GM18870 (cell line): ENCODE measurements at regions not wholly inside any gene's neighbourhood (a gene's known extent, or its start where the extent isn't known, plus 50 kb on each side); places are given as distances from the start of the nearest gene placed in this dataset.

Source experiments
- ATAC-seq: cut with Tn5 transposase; IDR thresholded peaks from one replicate; pipeline ENCODE4 v1.9.1; 2021; ENCODE audit warnings: moderate library complexity; ENCODE audit not compliant: unreplicated experiment

GRCh38 chr12:87280893-87281292 lies 748.3 kb downstream of the C12orf50 start:
- ATAC-seq: peak; percentile 65

GRCh38 chr12:87280356-87280755 lies 748.8 kb downstream of the C12orf50 start:
- ATAC-seq: peak; percentile 89

- ATAC-seq: peak; percentile 83
These were observed 754.5 kb downstream of the C12orf50 start for GRCh38 chr12:87274594-87275245.

- no peak for ATAC-seq
These were observed 756.4 kb downstream of the C12orf50 start for GRCh38 chr12:87272851-87273250.

- no peak for ATAC-seq
These were observed 758.3 kb downstream of the C12orf50 start for GRCh38 chr12:87270919-87271318.

- no peak for ATAC-seq
These were observed 762.9 kb downstream of the C12orf50 start for GRCh38 chr12:87266305-87266704.

- no peak for ATAC-seq
These were observed 769.8 kb downstream of the C12orf50 start for GRCh38 chr12:87259391-87259790.

- ATAC-seq: no peak
These were observed 774.7 kb downstream of the C12orf50 start for GRCh38 chr12:87254381-87255030.

- ATAC-seq: no peak
These were observed 776.0 kb downstream of the C12orf50 start for GRCh38 chr12:87253157-87253556.

- no peak for ATAC-seq
These were observed 782.5 kb downstream of the C12orf50 start for GRCh38 chr12:87246726-87247125.

GRCh38 chr12:87238466-87238865 lies 790.7 kb downstream of the C12orf50 start:
- no peak for ATAC-seq

GRCh38 chr12:87234898-87235297 lies 794.3 kb downstream of the C12orf50 start:
- ATAC-seq: no peak

- no peak for ATAC-seq
These were observed 795.5 kb downstream of the C12orf50 start for GRCh38 chr12:87233671-87234070.

GRCh38 chr12:87231818-87232217 lies 797.4 kb downstream of the C12orf50 start:
- no peak for ATAC-seq

- no peak for ATAC-seq
These were observed 798.8 kb downstream of the C12orf50 start for GRCh38 chr12:87230441-87230840.

GRCh38 chr12:87227162-87227561 lies 802.0 kb downstream of the C12orf50 start:
- ATAC-seq: no peak

- no peak for ATAC-seq
These were observed 811.7 kb downstream of the C12orf50 start for GRCh38 chr12:87217491-87217890.

- no peak for ATAC-seq
These were observed 812.8 kb downstream of the C12orf50 start for GRCh38 chr12:87216436-87216835.

- ATAC-seq: no peak
These were observed 827.0 kb downstream of the C12orf50 start for GRCh38 chr12:87202189-87202588.

GRCh38 chr12:87201598-87201997 lies 827.6 kb downstream of the C12orf50 start:
- ATAC-seq: no peak

GRCh38 chr12:87200289-87200979 lies 828.8 kb downstream of the C12orf50 start:
- ATAC-seq: no peak

- ATAC-seq: no peak
These were observed 831.0 kb downstream of the C12orf50 start for GRCh38 chr12:87198181-87198580.
